Skeletal muscle tissue (tissue), 3 donors: ENCODE measurements at regions not wholly inside any gene's neighbourhood (a gene's known extent, or its start where the extent isn't known, plus 50 kb on each side); places are given as distances from the start of the nearest gene placed in this dataset.
"Not testable (repeated sequence)": the region's sequence is repeated elsewhere in the genome, so short reads cannot be mapped to it uniquely, and the experiment has no call there.

Source experiments
- H3K27ac ChIP-seq: one replicate; pipeline ENCODE4 v1.7.0; 2013; ENCODE audit warnings: mild to moderate bottlenecking, low read depth, low read length, inconsistent platforms
- H3K27me3 ChIP-seq, 3 donors: one replicate each; pipeline ENCODE4 v1.7.0; 2013; ENCODE audit warnings: low read length in 3 of 3; ENCODE audit not compliant: control insufficient read depth in 3 of 3, insufficient read depth in 3 of 3
- H3K36me3 ChIP-seq, 3 donors: one replicate each; pipeline ENCODE4 v1.7.0; 2013; ENCODE audit warnings: low read length in 3 of 3; ENCODE audit not compliant: control insufficient read depth in 3 of 3, insufficient read depth in 3 of 3
- H3K4me1 ChIP-seq, 3 donors: one replicate each; pipeline ENCODE4 v1.7.0; 2013; ENCODE audit warnings: low read length in 3 of 3, mild to moderate bottlenecking in 3 of 3; ENCODE audit not compliant: control insufficient read depth in 3 of 3, insufficient read depth in 3 of 3
- H3K4me3 ChIP-seq, 3 donors: one replicate each; pipeline ENCODE4 v1.7.0; 2013; ENCODE audit warnings: low read length in 3 of 3
- H3K9ac ChIP-seq, 3 donors: one replicate each; pipeline ENCODE4 v1.7.0; 2013; ENCODE audit warnings: low read length in 3 of 3, mild to moderate bottlenecking in 3 of 3, moderate library complexity in 2 of 3, low read depth in 1 of 3
- H3K9me3 ChIP-seq, 3 donors: one replicate each; pipeline ENCODE4 v1.7.0; 2013; ENCODE audit warnings: low read length in 3 of 3; ENCODE audit not compliant: control insufficient read depth in 3 of 3
- donor health status: Osteomylitis.

DNA sequence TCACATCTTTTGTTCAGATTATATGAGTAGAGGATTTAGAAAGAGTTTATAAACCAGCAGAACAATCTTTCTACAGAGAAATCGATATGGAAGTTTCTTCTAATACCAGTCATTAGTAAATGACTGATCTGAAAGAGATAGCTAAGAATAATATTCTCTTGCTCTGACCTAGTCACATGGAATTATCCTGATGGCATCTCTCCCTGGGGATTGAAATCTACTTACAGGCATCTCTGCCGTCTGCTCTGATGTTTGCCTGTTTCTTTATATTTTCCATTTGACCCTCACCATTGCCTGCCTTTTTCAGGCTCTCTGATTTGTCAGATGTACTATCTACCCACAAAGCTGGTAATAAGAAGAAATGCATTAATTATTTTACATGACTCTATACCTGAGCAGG, 1157.3 kb downstream of the PCDH7 start:
- no peaks in the 10 kb centered on the region for H3K4me1 ChIP-seq
- H3K36me3 ChIP-seq = no peaks in the 10 kb centered on the region
- no peak overlapping the region for H3K27ac ChIP-seq
- no peaks in the 10 kb centered on the region for H3K9me3 ChIP-seq
- H3K27me3 ChIP-seq = no peaks in the 10 kb centered on the region
- H3K4me3 ChIP-seq = no peak overlapping the region
- H3K9ac ChIP-seq = no peak overlapping the region

DNA sequence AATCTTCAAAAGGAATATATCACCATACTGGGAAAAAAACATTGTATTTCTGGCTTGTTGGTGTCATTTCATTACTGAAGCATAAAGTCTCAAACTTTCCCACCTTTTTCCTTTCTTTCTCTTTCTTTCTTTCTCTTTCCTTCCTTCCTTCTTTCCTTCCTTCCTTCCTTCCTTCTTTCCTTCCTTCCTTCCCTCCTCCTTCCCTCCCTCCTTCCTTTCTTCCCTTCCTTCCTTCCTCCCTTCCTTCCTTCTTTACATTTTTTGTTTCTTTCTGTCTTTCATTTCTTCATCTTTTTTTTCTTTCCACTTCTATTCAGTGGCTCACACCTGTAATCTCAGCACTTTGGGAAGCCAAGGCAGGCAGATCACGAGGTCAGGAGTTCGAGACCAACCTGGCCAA, 1160.7 kb downstream of the PCDH7 start:
- H3K9me3 ChIP-seq, H3K9ac ChIP-seq, H3K4me3 ChIP-seq, H3K36me3 ChIP-seq, H3K27ac ChIP-seq, H3K4me1 ChIP-seq, H3K27me3 ChIP-seq: not testable (repeated sequence)

DNA sequence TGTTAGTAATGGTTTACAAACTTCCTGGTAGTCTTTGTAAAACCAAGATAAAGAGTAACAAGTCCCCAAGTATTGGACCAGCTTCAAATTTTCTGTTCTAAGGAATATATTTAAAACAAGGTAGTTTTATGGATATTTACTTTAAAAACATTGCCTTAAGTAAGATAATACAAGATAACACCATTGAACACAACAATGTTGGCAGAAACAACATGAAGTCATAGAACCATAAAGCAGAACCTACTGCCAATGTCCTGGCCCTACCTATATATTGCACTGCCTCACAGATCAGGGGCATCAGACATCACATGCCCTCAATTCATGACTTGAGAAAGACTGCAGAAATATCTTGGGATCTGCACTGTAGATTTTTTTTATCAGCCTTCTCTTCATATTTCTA, 1176.2 kb downstream of the PCDH7 start:
- Histone ChIP-seq H3K4me3 (no peak overlapping the region), H3K27me3 (no peaks in the 10 kb centered on the region), H3K27ac (no peak overlapping the region), H3K9ac (no peak overlapping the region), H3K36me3 (no peaks in the 10 kb centered on the region), H3K9me3 (no peaks in the 10 kb centered on the region), H3K4me1 (no peaks in the 10 kb centered on the region)

DNA sequence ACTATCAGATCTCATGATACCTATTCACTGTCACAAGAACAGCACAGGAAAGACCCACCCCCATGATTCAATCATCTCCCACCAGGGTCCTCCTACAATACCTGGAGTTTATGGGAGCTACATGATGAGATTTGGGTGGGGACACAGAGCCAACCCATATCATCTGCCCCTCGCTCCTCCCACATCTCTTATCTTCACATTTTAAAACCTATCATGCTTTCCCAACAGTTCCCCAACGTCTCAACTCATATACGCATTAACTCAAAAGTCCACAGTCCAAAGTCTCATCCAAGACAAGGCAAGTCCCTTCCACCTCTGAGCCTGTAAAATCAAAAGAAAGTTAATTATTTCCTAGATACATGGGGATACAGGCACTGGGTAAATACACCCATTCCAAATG, 1185.2 kb downstream of the PCDH7 start:
- no peaks in the 10 kb centered on the region for H3K9me3 ChIP-seq
- no peak overlapping the region for H3K9ac ChIP-seq
- H3K36me3 ChIP-seq = no peaks in the 10 kb centered on the region
- no peak overlapping the region for H3K27ac ChIP-seq
- no peak overlapping the region for H3K4me3 ChIP-seq
- H3K27me3 ChIP-seq = no peaks in the 10 kb centered on the region
- H3K4me1 ChIP-seq = no peaks in the 10 kb centered on the region

DNA sequence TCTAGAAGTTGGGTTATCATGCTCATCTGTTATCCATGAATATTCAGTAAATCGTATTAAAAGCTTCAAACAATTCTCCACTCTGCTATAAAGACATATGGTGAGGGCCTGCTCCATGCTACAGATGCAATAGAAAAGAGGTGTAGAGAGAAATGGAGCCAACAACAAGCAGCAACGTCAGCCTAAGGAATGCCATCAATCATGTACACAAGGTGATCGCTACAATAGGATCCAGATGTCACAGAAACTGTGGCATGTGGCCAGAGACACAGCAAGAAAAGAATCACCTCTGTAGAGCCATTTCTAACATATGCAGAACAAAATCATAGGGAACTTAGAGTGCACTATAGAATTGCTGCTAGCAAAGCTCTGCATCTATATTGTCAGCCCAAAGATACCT, 1188.1 kb downstream of the PCDH7 start:
- Histone ChIP-seq H3K4me3 (no peak overlapping the region), H3K27me3 (no peaks in the 10 kb centered on the region), H3K27ac (no peak overlapping the region), H3K4me1 (no peaks in the 10 kb centered on the region), H3K9me3 (peaks cover 0 to 2% (median 0%) of the 10 kb centered on the region in 3 donors), H3K36me3 (no peaks in the 10 kb centered on the region), H3K9ac (no peak overlapping the region)

DNA sequence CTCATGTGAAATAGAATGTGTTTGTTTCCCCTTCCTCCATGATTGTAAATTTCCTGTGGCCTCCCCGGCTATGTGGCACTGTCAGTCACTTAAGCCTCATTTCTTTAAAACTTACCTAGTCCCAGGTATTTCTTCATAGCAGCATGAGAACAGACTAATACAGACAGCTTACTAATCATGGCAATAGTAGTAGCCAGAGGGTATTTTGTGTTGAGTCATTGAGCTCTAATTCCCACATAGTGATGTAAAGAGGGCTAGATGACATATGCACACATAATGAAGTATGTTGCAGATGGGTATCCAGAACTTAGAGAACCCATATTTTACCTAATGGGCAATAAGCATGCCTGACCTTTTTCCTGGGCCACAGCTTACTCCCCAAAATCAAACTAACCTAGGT, 1197.2 kb downstream of the PCDH7 start:
- peaks cover 0 to under 1% (median 0%) of the 10 kb centered on the region in 3 donors for H3K9me3 ChIP-seq
- no peaks in the 10 kb centered on the region for H3K27me3 ChIP-seq
- H3K4me1 ChIP-seq = no peaks in the 10 kb centered on the region
- H3K4me3 ChIP-seq = no peak overlapping the region
- H3K9ac ChIP-seq = no peak overlapping the region
- H3K36me3 ChIP-seq = no peaks in the 10 kb centered on the region
- no peak overlapping the region for H3K27ac ChIP-seq

DNA sequence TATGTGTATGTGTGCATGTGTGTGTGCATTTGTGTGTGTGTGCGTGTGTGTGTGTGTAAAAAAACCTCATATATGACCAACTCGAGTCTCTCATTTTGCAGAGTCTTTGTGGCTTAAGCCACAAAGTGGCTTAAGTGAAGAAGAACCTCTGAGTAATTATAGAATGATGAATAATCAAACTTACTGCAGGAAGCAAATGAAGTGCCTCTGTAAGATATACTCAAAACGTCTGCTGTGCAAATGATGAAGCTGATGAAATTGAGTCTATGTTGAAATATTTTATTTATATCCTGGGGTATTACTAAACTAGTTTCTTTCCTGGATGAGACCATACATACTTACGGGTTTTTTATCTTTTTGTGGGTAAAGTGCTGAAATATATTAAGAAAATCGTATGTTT, 1198.7 kb downstream of the PCDH7 start:
- Histone ChIP-seq H3K27ac (no peak overlapping the region), H3K9me3 (no peaks in the 10 kb centered on the region), H3K36me3 (no peaks in the 10 kb centered on the region), H3K27me3 (no peaks in the 10 kb centered on the region), H3K9ac (no peak overlapping the region), H3K4me3 (no peak overlapping the region), H3K4me1 (no peaks in the 10 kb centered on the region)

DNA sequence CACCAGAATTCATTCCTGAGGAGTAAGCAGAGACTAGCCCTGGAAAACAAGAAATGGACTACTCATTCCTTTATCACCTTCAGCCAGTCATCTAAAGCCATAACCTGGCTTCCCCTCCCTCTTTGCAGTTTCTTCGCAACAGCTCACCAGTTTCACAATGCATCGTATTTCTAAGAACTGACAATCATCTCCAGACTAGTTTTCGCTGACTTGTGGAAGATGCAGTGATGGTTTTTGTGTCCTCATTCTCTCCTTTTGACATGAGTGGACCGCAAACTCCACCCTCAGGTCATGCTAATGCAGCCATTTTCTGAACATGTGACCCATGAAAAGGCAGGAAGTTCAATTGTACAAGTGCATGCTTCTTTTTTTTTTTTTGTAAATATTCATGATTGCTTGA, 1203.5 kb downstream of the PCDH7 start:
- Histone ChIP-seq H3K9me3 (no peaks in the 10 kb centered on the region), H3K9ac (no peak overlapping the region), H3K4me1 (no peaks in the 10 kb centered on the region), H3K27ac (no peak overlapping the region), H3K4me3 (no peak overlapping the region), H3K27me3 (no peaks in the 10 kb centered on the region), H3K36me3 (no peaks in the 10 kb centered on the region)

DNA sequence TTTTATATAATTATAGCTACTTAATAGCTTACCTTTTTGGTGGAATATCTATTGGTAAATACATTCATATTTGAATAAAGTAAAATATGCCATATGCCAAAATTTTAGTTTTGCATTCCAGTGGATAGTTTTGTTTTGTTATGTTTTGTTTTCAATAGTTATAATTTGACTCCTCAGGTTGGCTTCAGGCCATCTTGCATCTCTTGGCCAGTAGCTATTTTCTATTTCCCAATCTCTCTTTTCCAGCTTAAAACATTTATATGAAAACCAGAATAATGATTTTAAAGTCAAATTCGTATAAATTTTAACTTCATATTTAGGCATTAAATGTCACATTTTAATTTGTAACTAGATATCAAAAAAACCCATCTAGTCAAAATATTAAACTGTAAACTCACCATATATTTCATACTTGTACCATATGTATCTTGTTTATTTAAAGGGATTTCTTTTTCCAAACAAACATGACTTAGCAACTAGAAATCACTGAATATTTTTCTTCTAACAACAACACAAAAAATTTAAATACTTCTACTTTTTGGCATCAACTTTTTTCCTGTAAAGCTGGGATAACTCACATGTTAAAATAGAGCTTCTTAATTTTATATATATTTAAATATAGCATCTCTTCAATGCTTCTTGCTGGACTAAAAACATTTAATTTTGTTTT, 1209.6 kb downstream of the PCDH7 start:
- H3K9me3 ChIP-seq = no peaks in the 10 kb centered on the region
- no peak overlapping the region for H3K9ac ChIP-seq

DNA sequence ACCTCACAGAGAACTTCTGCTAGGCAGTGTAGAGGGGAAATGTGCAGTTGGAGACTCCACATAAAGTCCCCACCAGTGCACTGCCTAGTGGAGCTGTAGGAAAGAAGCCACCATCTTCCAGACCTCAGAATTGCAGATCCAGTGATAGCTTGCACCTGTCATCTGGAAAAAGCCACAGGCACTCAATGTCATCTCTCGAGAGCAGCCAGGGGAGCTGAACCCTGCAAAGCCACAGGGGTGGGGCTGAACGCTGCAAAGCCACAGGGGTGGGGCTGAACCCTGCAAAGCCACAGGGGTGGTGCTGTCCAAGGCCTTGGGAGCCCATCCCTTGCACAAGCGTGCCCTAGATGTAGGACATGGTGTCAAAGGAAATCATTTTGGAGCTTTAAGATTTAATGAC, 1226.3 kb downstream of the PCDH7 start:
- Histone ChIP-seq H3K27ac (no peak overlapping the region), H3K4me1 (no peaks in the 10 kb centered on the region), H3K9ac (no peak overlapping the region), H3K36me3 (no peaks in the 10 kb centered on the region), H3K27me3 (no peaks in the 10 kb centered on the region), H3K9me3 (no peaks in the 10 kb centered on the region), H3K4me3 (no peak overlapping the region)

More for the DNA sequence above, 1209.6 kb downstream of the PCDH7 start:
- Histone ChIP-seq H3K27me3 (no peaks in the 10 kb centered on the region), H3K27ac (no peak overlapping the region), H3K36me3 (no peaks in the 10 kb centered on the region), H3K4me1 (no peaks in the 10 kb centered on the region), H3K4me3 (no peak overlapping the region)

DNA sequence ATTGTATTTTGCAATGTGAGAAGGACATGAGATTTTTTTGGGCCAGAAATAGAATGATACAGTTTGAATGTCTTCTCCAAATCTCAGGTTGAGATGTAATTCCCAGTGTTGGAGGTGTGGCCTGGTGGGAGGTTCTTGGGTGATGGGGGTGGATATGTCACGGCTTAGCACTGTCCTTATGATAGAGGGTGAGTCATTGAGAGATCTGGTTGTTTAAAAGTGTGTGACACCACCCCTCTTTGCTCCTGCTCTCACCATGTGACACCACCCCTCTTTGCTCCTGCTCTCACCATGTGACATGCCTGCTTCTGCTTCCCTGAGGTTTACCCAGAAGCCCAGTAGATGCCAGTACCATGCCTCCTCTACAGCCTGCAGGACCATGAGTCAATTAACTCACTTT, 1226.9 kb downstream of the PCDH7 start:
- Histone ChIP-seq H3K9me3 (no peaks in the 10 kb centered on the region), H3K36me3 (no peaks in the 10 kb centered on the region), H3K9ac (no peak overlapping the region), H3K27ac (no peak overlapping the region), H3K4me3 (no peak overlapping the region), H3K27me3 (no peaks in the 10 kb centered on the region), H3K4me1 (no peaks in the 10 kb centered on the region)
